ENCODE measurements at regions not wholly inside any gene's neighbourhood (a gene's known extent, or its start where the extent isn't known, plus 50 kb on each side); places are given as distances from the start of the nearest gene placed in this dataset.

DNA sequence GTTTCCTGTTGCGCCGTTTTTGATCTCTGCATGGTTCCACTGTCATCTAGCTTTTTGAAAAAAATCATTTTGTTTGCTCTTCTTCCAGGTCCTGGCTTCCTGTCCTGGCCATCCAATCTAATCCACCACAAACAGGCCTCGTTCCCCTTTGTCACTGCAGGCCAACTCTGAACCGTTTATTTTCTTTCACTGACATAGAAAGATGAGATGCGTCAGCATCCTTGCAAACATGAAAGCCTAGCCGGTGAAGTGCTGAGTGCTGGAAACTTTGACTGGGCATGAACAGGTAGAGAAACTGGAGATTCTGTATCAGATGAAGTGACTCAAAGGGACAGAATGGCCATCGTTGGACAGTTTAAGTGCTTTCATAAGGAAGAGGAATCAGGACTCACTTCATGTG is 1247.8 kb downstream of the TYW1 start:
- no peaks in the 10 kb centered on the region for H3K4me1 ChIP-seq (ENCODE audit: control insufficient read depth, extremely low read depth, insufficient read depth, low read length)
- no peaks in the 10 kb centered on the region for H3K9me3 ChIP-seq (ENCODE audit: control insufficient read depth, insufficient read depth, low read depth, low read length)
- no peaks in the 10 kb centered on the region for H3K79me2 ChIP-seq (ENCODE audit: control insufficient read depth, insufficient read depth, low read length)
- no peak for DNase-seq (ENCODE audit: low read depth in 2 of 2)
- no peaks in the 10 kb centered on the region for H4K20me1 ChIP-seq (ENCODE audit: control insufficient read depth, extremely low read depth, insufficient read depth, low read length)
- H3K9ac ChIP-seq (ENCODE audit: insufficient read depth, low read length), result no peak overlapping the region
- H3K4me3 ChIP-seq (replicated peaks in 1 of 4; ENCODE audit: control extremely low read depth in 1 of 4, insufficient read depth in 1 of 4, low read depth in 3 of 4, low read length in 4 of 4), result no peak overlapping the region
- H3K27ac ChIP-seq (ENCODE audit: insufficient read depth, low read length), result no peak overlapping the region
- H2AFZ ChIP-seq (ENCODE audit: low read length), result no peak overlapping the region
- H3K4me2 ChIP-seq (ENCODE audit: extremely low read depth, insufficient read depth, low read length), result no peak overlapping the region
- no peaks in the 10 kb centered on the region for H3K36me3 ChIP-seq (ENCODE audit: control insufficient read depth, insufficient read depth, low read length)
- no peak for TF ChIP-seq EZH2 (IDR thresholded peaks at IDR 0.05; ENCODE audit: low read length, missing control alignments)
- TF ChIP-seq, protein P1, sequence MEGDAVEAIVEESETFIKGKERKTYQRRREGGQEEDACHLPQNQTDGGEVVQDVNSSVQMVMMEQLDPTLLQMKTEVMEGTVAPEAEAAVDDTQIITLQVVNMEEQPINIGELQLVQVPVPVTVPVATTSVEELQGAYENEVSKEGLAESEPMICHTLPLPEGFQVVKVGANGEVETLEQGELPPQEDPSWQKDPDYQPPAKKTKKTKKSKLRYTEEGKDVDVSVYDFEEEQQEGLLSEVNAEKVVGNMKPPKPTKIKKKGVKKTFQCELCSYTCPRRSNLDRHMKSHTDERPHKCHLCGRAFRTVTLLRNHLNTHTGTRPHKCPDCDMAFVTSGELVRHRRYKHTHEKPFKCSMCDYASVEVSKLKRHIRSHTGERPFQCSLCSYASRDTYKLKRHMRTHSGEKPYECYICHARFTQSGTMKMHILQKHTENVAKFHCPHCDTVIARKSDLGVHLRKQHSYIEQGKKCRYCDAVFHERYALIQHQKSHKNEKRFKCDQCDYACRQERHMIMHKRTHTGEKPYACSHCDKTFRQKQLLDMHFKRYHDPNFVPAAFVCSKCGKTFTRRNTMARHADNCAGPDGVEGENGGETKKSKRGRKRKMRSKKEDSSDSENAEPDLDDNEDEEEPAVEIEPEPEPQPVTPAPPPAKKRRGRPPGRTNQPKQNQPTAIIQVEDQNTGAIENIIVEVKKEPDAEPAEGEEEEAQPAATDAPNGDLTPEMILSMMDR (conservative IDR thresholded peaks at IDR 0.05 in 1 of 2, IDR thresholded peaks at IDR 0.05 in 1 of 2; ENCODE audit: low read depth in 1 of 2, low read length in 2 of 2), result no peak
- H3K27me3 ChIP-seq (ENCODE audit: control insufficient read depth, insufficient read depth, low read length), result no peaks in the 10 kb centered on the region

DNA sequence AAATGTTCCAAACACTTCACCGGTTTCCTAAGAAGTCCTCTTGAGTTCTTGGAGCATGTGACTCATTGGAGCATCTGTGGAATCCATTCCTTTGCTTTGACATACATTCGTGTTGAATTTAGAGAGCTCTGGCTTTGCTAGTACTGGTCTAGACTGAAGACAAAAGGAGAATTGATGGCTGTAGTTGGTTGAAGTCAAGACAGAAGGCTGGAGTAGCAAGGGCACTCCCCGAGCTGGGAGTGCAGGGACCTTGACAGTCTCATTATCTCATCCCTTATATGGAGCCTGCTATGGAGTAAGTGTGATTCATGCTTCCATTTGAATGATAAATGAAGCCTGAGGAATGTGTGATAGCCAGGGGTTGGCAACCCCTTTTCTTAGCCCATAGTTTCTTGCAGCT is 1249.1 kb downstream of the TYW1 start:
- Histone ChIP-seq H3K27ac (ENCODE audit: insufficient read depth, low read length) (no peak overlapping the region), H4K20me1 (ENCODE audit: control insufficient read depth, extremely low read depth, insufficient read depth, low read length) (no peaks in the 10 kb centered on the region), H3K4me3 (replicated peaks in 1 of 4; ENCODE audit: control extremely low read depth in 1 of 4, insufficient read depth in 1 of 4, low read depth in 3 of 4, low read length in 4 of 4) (no peak overlapping the region), H3K9ac (ENCODE audit: insufficient read depth, low read length) (no peak overlapping the region), H2AFZ (ENCODE audit: low read length) (no peak overlapping the region), H3K27me3 (ENCODE audit: control insufficient read depth, insufficient read depth, low read length) (no peaks in the 10 kb centered on the region), H3K4me2 (ENCODE audit: extremely low read depth, insufficient read depth, low read length) (no peak overlapping the region), H3K79me2 (ENCODE audit: control insufficient read depth, insufficient read depth, low read length) (no peaks in the 10 kb centered on the region), H3K36me3 (ENCODE audit: control insufficient read depth, insufficient read depth, low read length) (no peaks in the 10 kb centered on the region), H3K9me3 (ENCODE audit: control insufficient read depth, insufficient read depth, low read depth, low read length) (no peaks in the 10 kb centered on the region), H3K4me1 (ENCODE audit: control insufficient read depth, extremely low read depth, insufficient read depth, low read length) (no peaks in the 10 kb centered on the region)
- TF ChIP-seq EZH2 (IDR thresholded peaks at IDR 0.05; ENCODE audit: low read length, missing control alignments), result no peak
- TF ChIP-seq, protein P1 (conservative IDR thresholded peaks at IDR 0.05 in 1 of 2, IDR thresholded peaks at IDR 0.05 in 1 of 2; ENCODE audit: low read depth in 1 of 2, low read length in 2 of 2), result no peak
- DNase-seq (ENCODE audit: low read depth in 2 of 2), result peak in 1 of 2 donors; percentile 88

DNA sequence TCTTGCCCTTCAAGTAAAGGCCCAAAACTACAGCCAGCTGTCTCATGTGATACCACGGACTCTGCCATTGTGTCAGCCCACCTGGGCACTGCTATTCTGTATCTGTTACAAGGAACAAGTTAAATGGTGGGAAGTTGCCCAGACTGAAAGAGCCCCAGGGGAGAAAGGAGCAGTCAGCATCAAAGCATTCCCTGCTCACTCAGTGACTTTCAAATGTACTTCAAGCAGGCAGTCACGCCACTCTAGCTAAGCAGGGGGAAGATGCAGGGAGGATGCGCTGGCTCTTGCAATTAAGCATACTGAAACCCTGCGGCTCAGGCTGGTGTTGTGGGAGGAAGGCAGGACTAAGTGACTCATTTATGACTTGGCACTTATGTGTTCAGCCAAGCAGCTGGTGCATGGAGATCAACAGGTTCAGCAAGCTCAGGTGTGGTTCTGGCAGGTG is 1249.6 kb downstream of the TYW1 start:
- Histone ChIP-seq H3K79me2 (ENCODE audit: control insufficient read depth, insufficient read depth, low read length) (no peaks in the 10 kb centered on the region), H3K27me3 (ENCODE audit: control insufficient read depth, insufficient read depth, low read length) (no peaks in the 10 kb centered on the region), H3K27ac (ENCODE audit: insufficient read depth, low read length) (no peak overlapping the region), H2AFZ (ENCODE audit: low read length) (no peak overlapping the region), H3K9ac (ENCODE audit: insufficient read depth, low read length) (no peak overlapping the region), H3K36me3 (ENCODE audit: control insufficient read depth, insufficient read depth, low read length) (no peaks in the 10 kb centered on the region), H3K4me1 (ENCODE audit: control insufficient read depth, extremely low read depth, insufficient read depth, low read length) (no peaks in the 10 kb centered on the region), H3K4me2 (ENCODE audit: extremely low read depth, insufficient read depth, low read length) (no peak overlapping the region), H3K9me3 (ENCODE audit: control insufficient read depth, insufficient read depth, low read depth, low read length) (no peaks in the 10 kb centered on the region), H4K20me1 (ENCODE audit: control insufficient read depth, extremely low read depth, insufficient read depth, low read length) (no peaks in the 10 kb centered on the region), H3K4me3 (replicated peaks in 1 of 4; ENCODE audit: control extremely low read depth in 1 of 4, insufficient read depth in 1 of 4, low read depth in 3 of 4, low read length in 4 of 4) (no peak overlapping the region)
- no peak for TF ChIP-seq EZH2 (IDR thresholded peaks at IDR 0.05; ENCODE audit: low read length, missing control alignments)
- TF ChIP-seq, protein P1 (conservative IDR thresholded peaks at IDR 0.05 in 1 of 2, IDR thresholded peaks at IDR 0.05 in 1 of 2; ENCODE audit: low read depth in 1 of 2, low read length in 2 of 2), result no peak
- peak in 1 of 2 donors; percentile 71 for DNase-seq (ENCODE audit: low read depth in 2 of 2)

All from fibroblast of lung (primary cell).